ENCODE measurements at regions not wholly inside any gene's neighbourhood (a gene's known extent, or its start where the extent isn't known, plus 50 kb on each side); places are given as distances from the start of the nearest gene placed in this dataset.

GRCh38 chr4:31272331-31273061 lies 552.3 kb downstream of the PCDH7 start:
- Histone ChIP-seq H2BK15ac (ENCODE audit: low read depth, low read length) (no peak overlapping the region), H3K18ac (ENCODE audit: insufficient read length, low read depth, low read length) (no peak overlapping the region), H3K23ac (ENCODE audit: insufficient read length, low read depth, low read length) (no peak overlapping the region), H3K56ac (ENCODE audit: insufficient read length, low read depth, low read length) (no peak overlapping the region), H3K23me2 (ENCODE audit: insufficient read length, low read depth, low read length, poor library complexity, severe bottlenecking) (no peaks in the 10 kb centered on the region), H3K14ac (ENCODE audit: insufficient read depth, low read length) (no peak overlapping the region), H4K20me1 (ENCODE audit: control insufficient read depth, insufficient read depth, insufficient read length) (no peaks in the 10 kb centered on the region), H4K8ac (replicated peaks; ENCODE audit: insufficient read length, low read depth, low read length) (no peak overlapping the region), H2AFZ (ENCODE audit: low read length) (no peak overlapping the region), H4K91ac (ENCODE audit: insufficient read length, low read depth, low read length) (no peak overlapping the region), H3K9ac (ENCODE audit: extremely low read depth, insufficient read length, low read length) (no peak overlapping the region), H3K27me3 (ENCODE audit: insufficient read depth, low read length) (no peaks in the 10 kb centered on the region), H3K4ac (ENCODE audit: low read depth, low read length) (no peak overlapping the region), H2BK5ac (ENCODE audit: insufficient read length, low read length) (no peak overlapping the region), H2BK12ac (ENCODE audit: insufficient read length, low read depth, low read length) (no peak overlapping the region), H3K27ac (ENCODE audit: insufficient read length, low read depth, low read length) (no peak overlapping the region), H3K4me1 (ENCODE audit: insufficient read depth, low read length) (no peaks in the 10 kb centered on the region), H3K9me3 (ENCODE audit: control insufficient read depth, low read depth, low read length) (no peaks in the 10 kb centered on the region), H3K4me2 (ENCODE audit: insufficient read depth, insufficient read length, low read length) (no peak overlapping the region), H2BK20ac (ENCODE audit: low read depth, low read length, poor library complexity, severe bottlenecking) (no peak overlapping the region), H3T11ph (ENCODE audit: low read length) (no peak overlapping the region), H3K79me1 (ENCODE audit: insufficient read depth, low read depth, low read length, poor library complexity, severe bottlenecking) (no peaks in the 10 kb centered on the region), H4K5ac (ENCODE audit: insufficient read length, low read depth, low read length) (no peak overlapping the region), H2BK120ac (ENCODE audit: low read depth, low read length, poor library complexity, severe bottlenecking) (no peak overlapping the region), H3K79me2 (ENCODE audit: insufficient read depth, low read length) (no peaks in the 10 kb centered on the region), H2AK5ac (ENCODE audit: insufficient read length, low read length) (no peak overlapping the region)
- no peak for DNase-seq
- H3K27ac Mint-ChIP-seq, result no peak overlapping the region
- no peaks in the 10 kb centered on the region for H3K9me3 Mint-ChIP-seq
- TF ChIP-seq CTCF (conservative IDR thresholded peaks at IDR 0.05), result no peak
- no peaks in the 10 kb centered on the region; the same call in 1 of the 2 replicates for H3K27me3 Mint-ChIP-seq (ENCODE audit: low read depth)
- H3K4me1 Mint-ChIP-seq, result peaks cover 7 to 12% of the 10 kb centered on the region in 2 experiments; a peak in 3 of 4 replicates
- no CpG with 5 or more reads among the region's 6 CpGs for whole genome bisulfite sequencing (ENCODE audit: extremely low coverage, insufficient read length, low lambda C conversion rate)
- no peak overlapping the region for H3K4me3 Mint-ChIP-seq
- no peaks in the 10 kb centered on the region for H3K36me3 Mint-ChIP-seq (ENCODE audit: insufficient read depth in 1 of 3, low read depth in 3 of 3)

Data from H9 (cell line).